ENCODE measurements at regions not wholly inside any gene's neighbourhood (a gene's known extent, or its start where the extent isn't known, plus 50 kb on each side); places are given as distances from the start of the nearest gene placed in this dataset.
A peak's percentile ranks its signal among the peaks of the same experiment; 100 is the strongest.
"Not testable (repeated sequence)": the region's sequence is repeated elsewhere in the genome, so short reads cannot be mapped to it uniquely, and the experiment has no call there.

DNA sequence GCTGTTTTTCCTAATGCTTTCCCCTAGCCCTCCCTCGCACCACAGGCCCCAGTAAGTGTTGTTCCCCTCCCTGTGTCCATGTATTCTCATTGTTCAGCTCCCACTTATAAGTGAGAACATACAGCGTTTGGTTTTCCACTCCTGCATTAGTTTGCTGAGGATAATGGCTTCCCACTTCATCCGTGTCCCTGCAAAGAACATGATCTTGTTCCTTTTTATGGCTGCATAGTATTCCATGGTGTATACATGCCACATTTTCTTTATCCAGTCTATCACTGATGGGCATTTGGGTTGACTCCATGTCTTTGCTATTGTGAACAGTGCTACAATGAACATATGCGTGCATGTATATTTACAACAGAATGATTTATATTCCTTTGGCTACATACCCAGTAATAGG is 99.1 kb upstream of the CCDC28A start:
- H3K27ac Mint-ChIP-seq; H3K27me3 ChIP-seq (ENCODE audit: insufficient read depth); H3K4me3 Mint-ChIP-seq; H3K27me3 Mint-ChIP-seq (ENCODE audit: insufficient read depth, low read depth, poor library complexity); H3F3A ChIP-seq (replicated peaks; ENCODE audit: low read depth); H4K20me1 ChIP-seq (replicated peaks; ENCODE audit: insufficient read depth); H3K36me3 Mint-ChIP-seq (ENCODE audit: low read depth); DNase-seq (ENCODE audit: low spot score); H2AFZ ChIP-seq; H3K4me2 ChIP-seq; H3K4me1 ChIP-seq (ENCODE audit: insufficient read depth); H3K36me3 ChIP-seq (ENCODE audit: insufficient read depth); H3K27ac ChIP-seq (ENCODE audit: low read depth); H3K4me3 ChIP-seq; H3K9me2 ChIP-seq (ENCODE audit: insufficient read depth); H3K9me3 Mint-ChIP-seq; ATAC-seq: not testable (repeated sequence)
- H3K4me1 Mint-ChIP-seq, result peaks cover 20% of the 10 kb centered on the region
- H3K79me2 ChIP-seq (replicated peaks; ENCODE audit: insufficient read depth), result peaks cover 76% of the 10 kb centered on the region

- Histone ChIP-seq H3K27ac (ENCODE audit: low read depth) (0 out of 2 replicates have a peak overlapping the region, but pooled peaks have one; percentile 3), H3K4me3 (no peak overlapping the region), H3K9me2 (ENCODE audit: insufficient read depth) (no peaks in the 10 kb centered on the region), H3K4me1 (ENCODE audit: insufficient read depth) (peaks cover 3% of the 10 kb centered on the region), H3K27me3 (ENCODE audit: insufficient read depth) (no peaks in the 10 kb centered on the region), H3K4me2 (no peak overlapping the region), H3K79me2 (replicated peaks; ENCODE audit: insufficient read depth) (peaks cover 92% of the 10 kb centered on the region), H3K36me3 (ENCODE audit: insufficient read depth) (no peaks in the 10 kb centered on the region), H4K20me1 (replicated peaks; ENCODE audit: insufficient read depth) (0 out of 2 replicates have a peak, but pooled peaks cover 3% of the 10 kb centered on the region), H2AFZ (no peak overlapping the region), H3F3A (replicated peaks; ENCODE audit: low read depth) (no peaks in the 10 kb centered on the region)
- peaks cover 25% of the 10 kb centered on the region for H3K4me1 Mint-ChIP-seq
- H3K9me3 Mint-ChIP-seq, result no peaks in the 10 kb centered on the region
- peak overlapping the region; percentile 83 for H3K27ac Mint-ChIP-seq
- H3K27me3 Mint-ChIP-seq (ENCODE audit: insufficient read depth, low read depth, poor library complexity), result no peaks in the 10 kb centered on the region
- peaks cover 5% of the 10 kb centered on the region; the same call in 1 of the 3 replicates for H3K36me3 Mint-ChIP-seq (ENCODE audit: low read depth)
- H3K4me3 Mint-ChIP-seq, result no peak overlapping the region
- ATAC-seq (peak; percentile 55; the same call in 2 of the 3 replicates), DNase-seq (ENCODE audit: low spot score) (no peak)
- no peak for TF ChIP-seq STAT1 (IDR thresholded peaks at IDR 0.05; ENCODE audit: unreplicated experiment)
- TF ChIP-seq NANOG (IDR thresholded peaks at IDR 0.05; ENCODE audit: borderline replicate concordance), result no peak
- no peak for TF ChIP-seq ETS1 (IDR thresholded peaks at IDR 0.05)
- TF ChIP-seq ZNF331 (CRISPR knock-in tag; IDR thresholded peaks at IDR 0.05; ENCODE audit: low read depth), result no peak
- TF ChIP-seq, protein P1, sequence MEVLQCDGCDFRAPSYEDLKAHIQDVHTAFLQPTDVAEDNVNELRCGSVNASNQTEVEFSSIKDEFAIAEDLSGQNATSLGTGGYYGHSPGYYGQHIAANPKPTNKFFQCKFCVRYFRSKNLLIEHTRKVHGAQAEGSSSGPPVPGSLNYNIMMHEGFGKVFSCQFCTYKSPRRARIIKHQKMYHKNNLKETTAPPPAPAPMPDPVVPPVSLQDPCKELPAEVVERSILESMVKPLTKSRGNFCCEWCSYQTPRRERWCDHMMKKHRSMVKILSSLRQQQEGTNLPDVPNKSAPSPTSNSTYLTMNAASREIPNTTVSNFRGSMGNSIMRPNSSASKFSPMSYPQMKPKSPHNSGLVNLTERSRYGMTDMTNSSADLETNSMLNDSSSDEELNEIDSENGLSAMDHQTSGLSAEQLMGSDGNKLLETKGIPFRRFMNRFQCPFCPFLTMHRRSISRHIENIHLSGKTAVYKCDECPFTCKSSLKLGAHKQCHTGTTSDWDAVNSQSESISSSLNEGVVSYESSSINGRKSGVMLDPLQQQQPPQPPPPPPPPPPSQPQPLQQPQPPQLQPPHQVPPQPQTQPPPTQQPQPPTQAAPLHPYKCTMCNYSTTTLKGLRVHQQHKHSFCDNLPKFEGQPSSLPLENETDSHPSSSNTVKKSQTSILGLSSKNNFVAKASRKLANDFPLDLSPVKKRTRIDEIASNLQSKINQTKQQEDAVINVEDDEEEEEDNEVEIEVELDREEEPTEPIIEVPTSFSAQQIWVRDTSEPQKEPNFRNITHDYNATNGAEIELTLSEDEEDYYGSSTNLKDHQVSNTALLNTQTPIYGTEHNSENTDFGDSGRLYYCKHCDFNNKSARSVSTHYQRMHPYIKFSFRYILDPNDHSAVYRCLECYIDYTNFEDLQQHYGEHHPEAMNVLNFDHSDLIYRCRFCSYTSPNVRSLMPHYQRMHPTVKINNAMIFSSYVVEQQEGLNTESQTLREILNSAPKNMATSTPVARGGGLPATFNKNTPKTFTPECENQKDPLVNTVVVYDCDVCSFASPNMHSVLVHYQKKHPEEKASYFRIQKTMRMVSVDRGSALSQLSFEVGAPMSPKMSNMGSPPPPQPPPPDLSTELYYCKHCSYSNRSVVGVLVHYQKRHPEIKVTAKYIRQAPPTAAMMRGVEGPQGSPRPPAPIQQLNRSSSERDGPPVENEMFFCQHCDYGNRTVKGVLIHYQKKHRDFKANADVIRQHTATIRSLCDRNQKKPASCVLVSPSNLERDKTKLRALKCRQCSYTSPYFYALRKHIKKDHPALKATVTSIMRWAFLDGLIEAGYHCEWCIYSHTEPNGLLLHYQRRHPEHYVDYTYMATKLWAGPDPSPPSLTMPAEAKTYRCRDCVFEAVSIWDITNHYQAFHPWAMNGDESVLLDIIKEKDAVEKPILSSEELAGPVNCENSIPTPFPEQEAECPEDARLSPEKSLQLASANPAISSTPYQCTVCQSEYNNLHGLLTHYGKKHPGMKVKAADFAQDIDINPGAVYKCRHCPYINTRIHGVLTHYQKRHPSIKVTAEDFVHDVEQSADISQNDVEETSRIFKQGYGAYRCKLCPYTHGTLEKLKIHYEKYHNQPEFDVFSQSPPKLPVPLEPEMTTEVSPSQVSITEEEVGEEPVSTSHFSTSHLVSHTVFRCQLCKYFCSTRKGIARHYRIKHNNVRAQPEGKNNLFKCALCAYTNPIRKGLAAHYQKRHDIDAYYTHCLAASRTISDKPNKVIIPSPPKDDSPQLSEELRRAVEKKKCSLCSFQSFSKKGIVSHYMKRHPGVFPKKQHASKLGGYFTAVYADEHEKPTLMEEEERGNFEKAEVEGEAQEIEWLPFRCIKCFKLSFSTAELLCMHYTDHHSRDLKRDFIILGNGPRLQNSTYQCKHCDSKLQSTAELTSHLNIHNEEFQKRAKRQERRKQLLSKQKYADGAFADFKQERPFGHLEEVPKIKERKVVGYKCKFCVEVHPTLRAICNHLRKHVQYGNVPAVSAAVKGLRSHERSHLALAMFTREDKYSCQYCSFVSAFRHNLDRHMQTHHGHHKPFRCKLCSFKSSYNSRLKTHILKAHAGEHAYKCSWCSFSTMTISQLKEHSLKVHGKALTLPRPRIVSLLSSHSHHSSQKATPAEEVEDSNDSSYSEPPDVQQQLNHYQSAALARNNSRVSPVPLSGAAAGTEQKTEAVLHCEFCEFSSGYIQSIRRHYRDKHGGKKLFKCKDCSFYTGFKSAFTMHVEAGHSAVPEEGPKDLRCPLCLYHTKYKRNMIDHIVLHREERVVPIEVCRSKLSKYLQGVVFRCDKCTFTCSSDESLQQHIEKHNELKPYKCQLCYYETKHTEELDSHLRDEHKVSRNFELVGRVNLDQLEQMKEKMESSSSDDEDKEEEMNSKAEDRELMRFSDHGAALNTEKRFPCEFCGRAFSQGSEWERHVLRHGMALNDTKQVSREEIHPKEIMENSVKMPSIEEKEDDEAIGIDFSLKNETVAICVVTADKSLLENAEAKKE (CRISPR knock-in tag; IDR thresholded peaks at IDR 0.05), result no peak
- no peak for TF ChIP-seq CREB1 (CRISPR knock-in tag; IDR thresholded peaks at IDR 0.05; ENCODE audit: low read depth)
- no peak for TF ChIP-seq CTCF (conservative IDR thresholded peaks at IDR 0.05; ENCODE audit: low read depth in 2 of 2)
- no peak for TF ChIP-seq EZH2 (IDR thresholded peaks at IDR 0.05; ENCODE audit: low read depth, unreplicated experiment)
- TF ChIP-seq POLR2AphosphoS5 (IDR thresholded peaks at IDR 0.05; ENCODE audit: low read depth), result no peak
- no peak for TF ChIP-seq JUNB (IDR thresholded peaks at IDR 0.05; ENCODE audit: unreplicated experiment)
- TF ChIP-seq EZH2phosphoT487 (IDR thresholded peaks at IDR 0.05; ENCODE audit: unreplicated experiment), result no peak
Measured at GRCh38 chr6:138677538-138677937, 96.0 kb upstream of the CCDC28A start.

Data from GM23338 (cell line).